ENCODE measurements at regions not wholly inside any gene's neighbourhood (a gene's known extent, or its start where the extent isn't known, plus 50 kb on each side); places are given as distances from the start of the nearest gene placed in this dataset.

GRCh38 chr4:181416966-181417365 lies 826.2 kb upstream of the TENM3 start:
- no peak for DNase-seq (ENCODE audit: low read depth)

GRCh38 chr4:181418496-181418895 lies 824.7 kb upstream of the TENM3 start:
- no peak for DNase-seq (ENCODE audit: low read depth)

- no peak for DNase-seq (ENCODE audit: low read depth)
Measured at GRCh38 chr4:181420950-181421349, 822.3 kb upstream of the TENM3 start.

- DNase-seq (ENCODE audit: low read depth) = no peak
Measured at GRCh38 chr4:181424362-181425016, 818.7 kb upstream of the TENM3 start.

GRCh38 chr4:181427076-181427475 lies 816.1 kb upstream of the TENM3 start:
- no peak for DNase-seq (ENCODE audit: low read depth)

- no peak for DNase-seq (ENCODE audit: low read depth)
Measured at GRCh38 chr4:181431006-181431405, 812.2 kb upstream of the TENM3 start.

- DNase-seq (ENCODE audit: low read depth) = no peak
Measured at GRCh38 chr4:181431661-181432060, 811.5 kb upstream of the TENM3 start.

GRCh38 chr4:181432335-181432734 lies 810.9 kb upstream of the TENM3 start:
- no peak for DNase-seq (ENCODE audit: low read depth)

- no peak for DNase-seq (ENCODE audit: low read depth)
Measured at GRCh38 chr4:181437895-181438294, 805.3 kb upstream of the TENM3 start.

GRCh38 chr4:181438641-181439040 lies 804.6 kb upstream of the TENM3 start:
- DNase-seq (ENCODE audit: low read depth) = no peak

- DNase-seq (ENCODE audit: low read depth) = no peak
Measured at GRCh38 chr4:181443021-181443420, 800.2 kb upstream of the TENM3 start.

GRCh38 chr4:181465826-181466225 lies 777.4 kb upstream of the TENM3 start:
- DNase-seq (ENCODE audit: low read depth) = no peak

GRCh38 chr4:181468451-181468850 lies 774.8 kb upstream of the TENM3 start:
- DNase-seq (ENCODE audit: low read depth) = no peak

- DNase-seq (ENCODE audit: low read depth) = no peak
Measured at GRCh38 chr4:181470306-181470705, 772.9 kb upstream of the TENM3 start.

- DNase-seq (ENCODE audit: low read depth) = no peak
Measured at GRCh38 chr4:181475359-181475758, 767.8 kb upstream of the TENM3 start.

GRCh38 chr4:181475781-181476507 lies 767.3 kb upstream of the TENM3 start:
- no peak for DNase-seq (ENCODE audit: low read depth)

- no peak for DNase-seq (ENCODE audit: low read depth)
Measured at GRCh38 chr4:181476508-181476890, 766.7 kb upstream of the TENM3 start.

GRCh38 chr4:181477591-181477990 lies 765.6 kb upstream of the TENM3 start:
- DNase-seq (ENCODE audit: low read depth) = no peak

- DNase-seq (ENCODE audit: low read depth) = no peak
Measured at GRCh38 chr4:181478656-181479055, 764.5 kb upstream of the TENM3 start.

- DNase-seq (ENCODE audit: low read depth) = no peak
Measured at GRCh38 chr4:181479141-181479540, 764.1 kb upstream of the TENM3 start.

GRCh38 chr4:181484396-181484795 lies 758.8 kb upstream of the TENM3 start:
- no peak for DNase-seq (ENCODE audit: low read depth)

- no peak for DNase-seq (ENCODE audit: low read depth)
Measured at GRCh38 chr4:181488926-181489325, 754.3 kb upstream of the TENM3 start.

GRCh38 chr4:181498148-181498547 lies 745.1 kb upstream of the TENM3 start:
- no peak for DNase-seq (ENCODE audit: low read depth)

GRCh38 chr4:181502611-181503010 lies 740.6 kb upstream of the TENM3 start:
- no peak for DNase-seq (ENCODE audit: low read depth)
